ENCODE measurements at regions not wholly inside any gene's neighbourhood (a gene's known extent, or its start where the extent isn't known, plus 50 kb on each side); places are given as distances from the start of the nearest gene placed in this dataset.

GRCh38 chr2:76413436-76413835, 702.7 kb upstream of the GCFC2 start:
- no peaks in the 10 kb centered on the region for H3K36me3 ChIP-seq (ENCODE audit: low read depth, missing control alignments)
- no peak for TF ChIP-seq POLR2A (IDR thresholded peaks at IDR 0.05)
- no peak for TF ChIP-seq CTCF (IDR thresholded peaks at IDR 0.05)
- no peaks in the 10 kb centered on the region for H3K27me3 ChIP-seq

GRCh38 chr2:76406134-76406855, 695.6 kb upstream of the GCFC2 start:
- intact Hi-C loops (cut with DNase I; ENCODE audit: low total_unique reads) = no loop called here
- WGBS, 2 donors = 97% methylated on average over 10 to 12 of the region's 12 CpGs
- no peak for DNase-seq

More at GRCh38 chr2:76413436-76413835, 702.7 kb upstream of the GCFC2 start:
- H3K9me3 ChIP-seq = no peaks in the 10 kb centered on the region
- no peaks in the 10 kb centered on the region for H3K4me1 ChIP-seq
- intact Hi-C loops (cut with DNase I; ENCODE audit: low total_unique reads) = no loop called here
- no peak overlapping the region for H3K4me3 ChIP-seq
- H3K27ac ChIP-seq = no peak overlapping the region
- DNase-seq = no peak

GRCh38 chr2:76393356-76393755, 682.6 kb upstream of the GCFC2 start:
- TF ChIP-seq POLR2A (IDR thresholded peaks at IDR 0.05) = no peak
- Histone ChIP-seq H3K27ac (no peak overlapping the region), H3K9me3 (no peaks in the 10 kb centered on the region), H3K27me3 (no peaks in the 10 kb centered on the region), H3K36me3 (ENCODE audit: low read depth, missing control alignments) (no peaks in the 10 kb centered on the region), H3K4me1 (no peaks in the 10 kb centered on the region), H3K4me3 (no peak overlapping the region)
- no peak for DNase-seq
- intact Hi-C loops (cut with DNase I; ENCODE audit: low total_unique reads) = no loop called here

More at GRCh38 chr2:76406134-76406855, 695.6 kb upstream of the GCFC2 start:
- no peak overlapping the region for H3K27ac ChIP-seq
- no peaks in the 10 kb centered on the region for H3K4me1 ChIP-seq
- no peaks in the 10 kb centered on the region for H3K27me3 ChIP-seq
- H3K36me3 ChIP-seq (ENCODE audit: low read depth, missing control alignments) = no peaks in the 10 kb centered on the region
- TF ChIP-seq CTCF (IDR thresholded peaks at IDR 0.05) (no peak), POLR2A (IDR thresholded peaks at IDR 0.05) (no peak)
- H3K4me3 ChIP-seq = no peak overlapping the region
- no peaks in the 10 kb centered on the region for H3K9me3 ChIP-seq

- no peak overlapping the region for H3K4me3 ChIP-seq
- no peak for DNase-seq
- H3K36me3 ChIP-seq (ENCODE audit: low read depth, missing control alignments) = no peaks in the 10 kb centered on the region
- no peaks in the 10 kb centered on the region for H3K27me3 ChIP-seq
- no peaks in the 10 kb centered on the region for H3K4me1 ChIP-seq
- intact Hi-C loops (cut with DNase I; ENCODE audit: low total_unique reads) = no loop called here
- TF ChIP-seq POLR2A (IDR thresholded peaks at IDR 0.05) (no peak), CTCF (IDR thresholded peaks at IDR 0.05) (no peak)
- no peaks in the 10 kb centered on the region for H3K9me3 ChIP-seq
- no peak overlapping the region for H3K27ac ChIP-seq
- WGBS, 2 donors = 20 to 41% methylated on average over 3 of the region's 3 CpGs
Measured at GRCh38 chr2:76391678-76392077, 681.0 kb upstream of the GCFC2 start.

GRCh38 chr2:76387294-76387693, 676.6 kb upstream of the GCFC2 start:
- WGBS, 2 donors = 90 to 94% methylated on average over 1 of the region's 1 CpG
- H3K9me3 ChIP-seq = no peaks in the 10 kb centered on the region
- TF ChIP-seq POLR2A (IDR thresholded peaks at IDR 0.05) (no peak), CTCF (IDR thresholded peaks at IDR 0.05) (no peak)
- H3K27me3 ChIP-seq = no peaks in the 10 kb centered on the region
- DNase-seq = no peak
- no peaks in the 10 kb centered on the region for H3K4me1 ChIP-seq
- no peaks in the 10 kb centered on the region for H3K36me3 ChIP-seq (ENCODE audit: low read depth, missing control alignments)
- H3K4me3 ChIP-seq = no peak overlapping the region
- intact Hi-C loops (cut with DNase I; ENCODE audit: low total_unique reads) = no loop called here
- no peak overlapping the region for H3K27ac ChIP-seq
